Stimulated activated CD4-positive, alpha-beta T cell treated with anti-CD3 and anti-CD28 coated beads, Interleukin-12 subunit alpha, Interleukin-12 subunit beta, amount 100 ng/mL, for 24 hours (primary cell): ENCODE measurements at regions not wholly inside any gene's neighbourhood (a gene's known extent, or its start where the extent isn't known, plus 50 kb on each side); places are given as distances from the start of the nearest gene placed in this dataset.
"Not testable (repeated sequence)": the region's sequence is repeated elsewhere in the genome, so short reads cannot be mapped to it uniquely, and the experiment has no call there.

ENCODE experiments used
- DNase-seq, 2 experiments: peaks; one replicate each; pipeline ENCODE4 v3.0.0-alpha.2; 2020; ENCODE audit warnings: low read depth in 2 of 2

- no peak for DNase-seq
Measured at GRCh38 chr13:78868991-78869390, 210.0 kb upstream of the OBI1 start.

- no peak for DNase-seq
Measured at GRCh38 chr13:78867655-78868054, 208.7 kb upstream of the OBI1 start.

DNA sequence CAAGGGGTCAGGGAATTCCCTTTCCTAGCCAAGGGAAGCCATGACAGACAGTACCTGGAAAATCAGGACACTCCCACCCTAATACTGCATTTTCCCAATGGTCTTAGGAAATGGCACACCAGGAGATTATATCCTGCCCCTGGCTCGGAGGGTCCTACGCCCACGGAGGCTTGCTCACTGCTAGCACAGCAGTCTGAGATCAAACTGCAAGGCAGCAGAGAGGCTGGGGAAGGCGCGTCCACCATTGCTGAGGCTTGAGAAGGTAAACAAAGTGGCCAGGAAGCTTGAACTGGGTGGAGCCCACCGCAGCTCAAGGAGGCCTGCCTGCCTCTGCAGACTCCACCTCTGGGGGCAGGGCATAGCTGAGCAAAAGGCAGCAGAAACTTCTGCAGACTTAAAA, 207.1 kb upstream of the OBI1 start:
- not testable (repeated sequence) for DNase-seq

DNA sequence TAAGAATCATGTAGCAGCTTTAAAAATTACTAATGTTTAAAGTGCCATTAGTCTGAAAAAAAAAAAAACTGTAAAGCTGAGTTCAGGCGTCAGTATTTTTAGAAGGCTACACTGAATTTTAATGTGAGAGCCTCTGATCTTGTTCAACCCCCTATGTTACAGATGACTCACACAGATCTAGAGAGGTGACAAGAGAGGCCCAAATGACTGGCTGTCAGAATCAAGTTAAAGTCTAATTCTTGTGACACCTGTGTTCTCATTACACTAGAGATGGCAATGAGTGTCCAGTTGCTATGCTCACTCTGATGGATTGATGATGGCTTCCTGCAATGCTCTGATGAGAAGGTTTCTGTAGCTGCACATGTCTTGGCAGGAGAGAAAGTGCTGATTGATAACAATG, 203.5 kb upstream of the OBI1 start:
- no peak for DNase-seq

- no peak for DNase-seq
Measured at GRCh38 chr13:78852709-78853108, 193.8 kb upstream of the OBI1 start.

DNA sequence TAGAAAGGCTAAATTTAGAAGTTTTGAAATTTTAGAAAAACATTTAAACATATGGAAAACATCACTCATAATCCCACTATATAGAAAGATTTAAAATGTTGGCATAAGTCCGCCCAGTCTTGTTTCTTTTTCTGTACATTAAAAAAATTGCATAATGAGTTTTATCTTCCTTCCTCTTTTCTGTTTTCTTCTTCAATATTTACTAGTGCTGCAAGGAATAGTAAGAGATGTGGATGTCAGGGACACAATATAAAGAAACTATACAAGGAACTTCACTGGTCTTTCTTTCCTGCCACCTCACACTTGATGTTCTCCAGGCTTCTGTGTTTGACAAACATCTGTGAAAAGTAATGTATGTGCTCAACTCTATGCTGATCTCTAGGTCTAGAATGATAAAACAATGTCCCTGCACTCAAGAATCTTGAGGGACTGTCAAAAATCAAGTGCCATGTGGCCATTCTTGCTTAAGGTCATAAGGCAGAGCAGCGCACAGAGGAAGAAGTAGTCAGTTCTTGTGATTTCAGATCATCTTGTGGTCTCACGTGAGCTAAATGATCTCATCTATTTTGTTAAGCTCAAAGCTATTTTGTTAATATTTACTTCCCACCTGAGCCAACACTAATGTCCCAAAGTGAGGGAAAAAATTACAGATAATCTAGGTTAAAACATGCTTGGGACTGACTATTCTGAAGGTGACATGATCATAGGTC, 186.9 kb upstream of the OBI1 start:
- no peak for DNase-seq

- DNase-seq = no peak
Measured at GRCh38 chr13:78844106-78844505, 185.2 kb upstream of the OBI1 start.

DNA sequence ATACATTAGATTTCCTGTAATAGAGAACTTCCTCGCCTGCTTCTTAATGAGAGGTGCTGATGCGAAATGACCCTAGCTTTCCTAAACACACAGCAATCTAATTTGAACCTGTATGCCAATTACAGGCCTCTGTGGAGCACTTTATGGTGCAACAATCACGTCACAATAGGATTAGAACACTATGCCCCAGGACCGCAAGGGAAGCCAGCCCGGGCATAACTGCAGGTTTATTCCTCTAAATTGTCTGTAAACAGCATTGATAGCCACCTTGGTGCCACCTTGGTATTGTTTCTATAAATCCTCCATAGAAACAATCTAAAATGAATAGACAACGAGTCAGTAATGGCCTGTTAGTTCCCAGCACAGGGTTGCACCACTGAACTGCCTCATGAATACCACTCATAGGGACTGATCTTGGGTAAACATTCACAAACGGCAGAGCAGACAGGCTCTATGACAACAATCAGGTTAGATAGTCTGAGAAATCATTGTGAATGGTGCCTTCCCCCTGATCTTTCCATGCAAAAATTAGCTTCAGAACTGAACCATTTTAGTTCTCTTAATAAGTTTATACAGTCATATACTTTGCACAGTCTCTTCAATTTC, 182.5 kb upstream of the OBI1 start:
- no peak for DNase-seq

GRCh38 chr13:78836238-78836784, 177.4 kb upstream of the OBI1 start:
- DNase-seq = no peak

- no peak for DNase-seq
Measured at GRCh38 chr13:78832461-78832860, 173.5 kb upstream of the OBI1 start.

DNA sequence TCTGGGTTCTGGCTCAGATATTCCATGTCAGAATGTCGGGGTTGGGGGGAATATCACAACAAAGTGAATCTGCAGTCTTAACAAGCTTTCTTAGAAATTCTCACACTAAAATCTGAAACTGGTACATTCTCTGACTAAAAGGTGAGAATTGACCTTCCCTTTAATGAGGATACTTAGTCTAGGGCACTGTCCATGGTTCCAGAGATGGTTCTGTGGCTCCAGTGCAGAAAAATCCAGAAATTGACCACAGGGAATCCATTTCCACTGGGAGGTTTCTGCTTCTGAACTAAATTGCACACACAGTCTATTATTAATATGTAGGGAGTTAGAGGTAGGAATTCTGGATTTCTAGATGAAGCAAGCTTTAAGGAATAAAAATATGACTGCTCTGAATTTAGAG, 171.6 kb upstream of the OBI1 start:
- DNase-seq = no peak

GRCh38 chr13:78829821-78830220, 170.9 kb upstream of the OBI1 start:
- no peak for DNase-seq

DNA sequence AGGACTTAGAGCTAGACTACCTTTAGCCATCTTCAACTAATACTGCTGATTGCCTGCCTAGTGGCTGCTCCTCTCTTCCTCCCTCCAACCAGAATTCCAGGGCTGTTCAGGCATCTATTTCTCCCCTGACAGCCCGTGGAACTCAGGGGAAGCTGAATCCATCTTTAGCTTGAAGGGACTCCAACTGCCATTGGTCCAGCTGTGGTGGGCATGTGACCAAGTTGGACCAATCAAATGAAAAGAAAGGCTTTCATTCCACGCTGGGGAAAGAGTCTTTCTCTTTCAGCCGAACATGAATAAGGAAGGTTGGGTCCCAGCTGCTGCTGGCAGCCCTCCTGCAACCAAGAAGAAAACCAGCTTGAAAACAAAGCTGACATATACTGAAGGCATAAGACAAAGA, 168.5 kb upstream of the OBI1 start:
- no peak for DNase-seq

DNA sequence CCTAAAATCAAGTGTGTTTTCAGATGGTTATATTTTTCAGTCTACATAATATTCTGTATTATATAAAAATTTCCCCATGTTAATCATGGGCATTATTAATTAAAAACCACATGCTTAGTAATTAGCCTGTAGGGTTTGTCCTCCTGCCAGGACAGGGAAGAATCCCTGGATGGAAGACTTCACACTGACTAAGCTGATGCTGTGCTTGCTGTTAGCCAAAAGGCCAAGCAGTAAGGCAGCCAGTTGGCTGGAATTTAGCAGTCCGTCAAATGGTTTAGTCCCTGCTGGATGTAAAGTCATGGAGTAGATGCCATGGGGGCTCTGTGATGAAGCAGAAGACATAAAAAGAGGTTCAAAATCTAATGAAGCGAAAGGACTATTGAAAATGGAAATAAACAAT, 168.0 kb upstream of the OBI1 start:
- no peak for DNase-seq

DNA sequence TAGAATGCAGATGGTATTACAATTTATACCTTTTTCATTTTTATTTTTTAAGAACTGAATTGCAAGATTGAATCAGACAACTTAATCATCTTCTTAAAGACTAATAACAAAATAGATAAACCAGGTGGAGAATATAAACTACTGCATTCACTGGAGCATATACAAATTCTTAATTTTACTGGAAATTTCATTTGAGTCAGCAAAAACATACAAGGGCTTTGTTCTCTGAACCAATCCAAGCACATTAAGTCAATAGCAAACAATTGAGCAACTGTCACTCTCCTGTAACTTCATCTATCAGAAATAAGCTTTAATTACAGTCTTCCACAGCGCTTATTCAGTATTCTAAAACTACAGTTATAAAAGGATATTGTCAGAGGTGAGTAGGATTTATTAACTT, 167.4 kb upstream of the OBI1 start:
- DNase-seq = no peak

- DNase-seq = no peak
Measured at GRCh38 chr13:78820541-78820940, 161.6 kb upstream of the OBI1 start.

GRCh38 chr13:78816592-78816991, 157.6 kb upstream of the OBI1 start:
- DNase-seq = no peak

GRCh38 chr13:78816154-78816553, 157.2 kb upstream of the OBI1 start:
- no peak for DNase-seq

- DNase-seq = no peak
Measured at GRCh38 chr13:78806457-78806856, 147.5 kb upstream of the OBI1 start.

DNA sequence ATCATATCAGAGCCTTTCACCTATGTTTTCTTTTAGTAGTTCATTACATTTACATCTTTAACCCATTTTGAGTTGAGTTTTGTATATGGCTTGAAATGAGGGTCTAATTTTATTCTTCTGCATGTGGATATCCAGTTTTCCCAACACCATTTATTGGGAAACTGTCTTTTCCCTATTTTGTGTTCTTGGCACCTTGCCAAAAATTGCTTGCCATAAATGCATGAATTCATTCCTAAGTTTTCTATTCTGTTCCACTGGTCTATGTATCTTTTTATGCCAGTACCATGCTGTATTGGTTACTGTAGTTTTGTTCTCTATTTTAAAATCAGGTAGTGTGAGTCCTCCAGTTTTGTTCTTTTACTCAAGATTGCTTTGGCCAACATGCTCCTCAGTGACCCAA, 144.0 kb upstream of the OBI1 start:
- no peak for DNase-seq

DNA sequence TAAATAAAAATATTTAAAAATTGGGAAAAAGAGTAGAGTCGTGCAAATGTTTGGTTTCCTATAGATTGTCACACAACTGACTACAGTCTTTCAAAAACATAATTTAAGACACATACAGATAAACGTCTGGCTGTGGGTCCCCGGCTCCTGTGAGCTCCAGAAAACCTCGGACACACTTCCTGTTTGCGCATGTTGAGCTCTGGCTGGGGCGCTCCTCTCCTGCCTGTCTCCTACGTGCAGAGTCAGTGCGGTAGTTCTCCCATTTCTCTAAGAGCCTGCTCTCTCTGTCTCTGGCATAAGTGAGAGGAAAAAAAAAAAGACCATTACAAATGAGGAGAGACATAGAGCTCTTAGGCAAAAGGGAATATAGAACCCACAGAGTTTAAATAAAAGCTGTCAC, 128.2 kb upstream of the OBI1 start:
- DNase-seq = no peak

GRCh38 chr13:78786459-78786858, 127.5 kb upstream of the OBI1 start:
- no peak for DNase-seq

- DNase-seq = no peak
Measured at GRCh38 chr13:78785764-78786163, 126.8 kb upstream of the OBI1 start.
